Upper lobe of left lung (tissue), 4 donors: ENCODE measurements at regions not wholly inside any gene's neighbourhood (a gene's known extent, or its start where the extent isn't known, plus 50 kb on each side); places are given as distances from the start of the nearest gene placed in this dataset.

ENCODE experiments used
- CTCF ChIP-seq, 6 experiments: fragments of 450-650 bp in 4 of 6; fragments of 200-600 bp in 2 of 6; sonication (generic) in 2 of 6; IDR thresholded peaks; one replicate each; pipeline ENCODE4 v1.5.1; 2016 to 2019; ENCODE audit warnings: antibody characterized with exemption in 6 of 6
- EP300 ChIP-seq, 4 donors: sonication (generic); formaldehyde crosslinking; IDR thresholded peaks; one replicate each; pipeline ENCODE4 v1.5.1; 2017; ENCODE audit warnings: antibody characterized with exemption in 4 of 4, control low read depth in 2 of 4
- POLR2A ChIP-seq, 4 donors: fragments of 450-650 bp; IDR thresholded peaks; one replicate each; pipeline ENCODE4 v1.5.1; 2016 to 2017; ENCODE audit warnings: antibody characterized with exemption in 4 of 4, mild to moderate bottlenecking in 2 of 4
- POLR2AphosphoS5 ChIP-seq, 2 donors: sonication (generic); formaldehyde crosslinking; IDR thresholded peaks; one replicate each; pipeline ENCODE4 v1.5.1; 2017; ENCODE audit warnings: antibody characterized with exemption in 2 of 2

DNA sequence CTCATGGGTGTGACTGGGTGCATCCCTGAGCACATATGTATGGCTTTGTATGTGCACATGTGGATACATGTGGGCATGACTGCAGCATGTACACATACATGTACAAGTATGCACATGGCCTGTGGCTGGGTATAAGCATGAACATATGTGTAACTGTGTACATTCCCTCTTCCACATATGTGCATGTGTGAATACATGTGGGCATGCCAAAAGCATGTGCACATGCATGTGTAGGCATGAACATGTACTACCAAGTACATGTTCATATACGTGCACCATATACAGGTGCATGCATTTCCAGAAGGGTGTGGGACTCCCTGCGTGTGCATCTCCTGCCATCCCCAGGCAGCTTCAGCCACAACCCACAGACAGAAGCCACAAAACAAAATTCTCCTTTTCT is 208.2 kb downstream of the MN1 start:
- TF ChIP-seq POLR2AphosphoS5 (IDR thresholded peaks at IDR 0.05), result no peak
- no peak for TF ChIP-seq CTCF (IDR thresholded peaks at IDR 0.05)
- no peak for TF ChIP-seq POLR2A (IDR thresholded peaks at IDR 0.05)
- no peak for TF ChIP-seq EP300 (IDR thresholded peaks at IDR 0.05)
